Keratinocyte (primary cell): ENCODE measurements at regions not wholly inside any gene's neighbourhood (a gene's known extent, or its start where the extent isn't known, plus 50 kb on each side); places are given as distances from the start of the nearest gene placed in this dataset.

Experiments used
- CTCF ChIP-seq, 3 experiments: IDR thresholded peaks in 1 of 3; conservative IDR thresholded peaks in 1 of 3; optimal IDR thresholded peaks in 1 of 3; 2 replicates in 2 of 3; 3 replicates in 1 of 3; pipeline versions ENCODE3 to v1.5.1; 2011; ENCODE audit warnings: low read length in 3 of 3, mild to moderate bottlenecking in 3 of 3, moderate library complexity in 2 of 3, control low read depth in 1 of 3, inconsistent platforms in 1 of 3; ENCODE audit not compliant: insufficient read depth in 2 of 3; ENCODE audit errors: extremely low read depth in 1 of 3
- EZH2 ChIP-seq: IDR thresholded peaks from one replicate; pipeline ENCODE4 v1.6.1; 2012; ENCODE audit warnings: inconsistent platforms, mild to moderate bottlenecking, low read length, moderate library complexity

- TF ChIP-seq CTCF (optimal IDR thresholded peaks at IDR 0.05 in 1 of 3, IDR thresholded peaks at IDR 0.05 in 1 of 3, conservative IDR thresholded peaks at IDR 0.05 in 1 of 3; ENCODE audit: extremely low read depth in 1 of 3, insufficient read depth in 2 of 3, low read length in 3 of 3) (no peak), EZH2 (no peak)
Measured at GRCh38 chr14:37924622-37925021, 283.1 kb upstream of the SSTR1 start.
